ENCODE measurements at regions not wholly inside any gene's neighbourhood (a gene's known extent, or its start where the extent isn't known, plus 50 kb on each side); places are given as distances from the start of the nearest gene placed in this dataset.

- H3K4me3 ChIP-seq (ENCODE audit: low read length, poor library complexity, severe bottlenecking): no peak overlapping the region
- H4K20me1 ChIP-seq (ENCODE audit: insufficient read depth, low read length, poor library complexity, severe bottlenecking): no peaks in the 10 kb centered on the region
- no peaks in the 10 kb centered on the region for H3K9me2 ChIP-seq (replicated peaks; ENCODE audit: low read depth, low read length)
- no peak overlapping the region for H3K4me2 ChIP-seq (ENCODE audit: low read depth, low read length, poor library complexity, severe bottlenecking)
- no peaks in the 10 kb centered on the region for H3K36me3 ChIP-seq (ENCODE audit: insufficient read depth, low read length)
- H2AFZ ChIP-seq (ENCODE audit: low read length): no peak overlapping the region
- no peak overlapping the region for H3K9ac ChIP-seq (ENCODE audit: low read depth, low read length, poor library complexity, severe bottlenecking)
- H3K9me3 ChIP-seq (ENCODE audit: insufficient read depth, low read depth, low read length): no peaks in the 10 kb centered on the region
- no peaks in the 10 kb centered on the region for H3K27me3 ChIP-seq (ENCODE audit: insufficient read depth, low read length, poor library complexity, severe bottlenecking)
- H3K4me1 ChIP-seq (ENCODE audit: insufficient read depth, low read length, poor library complexity, severe bottlenecking): no peaks in the 10 kb centered on the region
- no peaks in the 10 kb centered on the region for H3F3A ChIP-seq (ENCODE audit: low read depth)
- H3K79me2 ChIP-seq (ENCODE audit: insufficient read depth, low read length): no peaks in the 10 kb centered on the region
- no peak for TF ChIP-seq CTCF (conservative IDR thresholded peaks at IDR 0.05; ENCODE audit: low read length)
- no peak for TF ChIP-seq EZH2phosphoT487 (IDR thresholded peaks at IDR 0.05; ENCODE audit: borderline replicate concordance)
Measured at GRCh38 chr17:79279320-79279719, 204.7 kb downstream of the ENGASE start.

DNA sequence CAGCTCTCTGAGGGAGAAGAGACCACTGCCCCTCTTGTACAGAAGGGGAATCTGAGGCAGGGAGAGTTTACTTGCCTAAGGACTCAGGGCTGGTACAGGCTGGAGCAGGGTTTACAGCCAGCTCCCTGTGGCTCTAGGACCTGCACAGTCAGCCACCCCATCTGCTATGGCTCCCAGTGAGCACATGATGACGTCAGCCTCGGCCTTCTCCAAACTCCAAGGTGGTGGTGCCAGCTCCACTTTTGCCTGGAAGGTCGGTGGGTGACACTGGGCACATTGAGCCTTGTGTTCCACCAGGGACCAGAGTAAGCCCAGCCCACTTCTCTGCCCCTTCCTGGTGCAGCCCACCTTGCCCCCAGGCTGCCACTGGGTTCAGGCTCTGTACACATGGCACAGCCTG lies 202.2 kb downstream of the ENGASE start:
- Histone ChIP-seq H3F3A (ENCODE audit: low read depth) (no peaks in the 10 kb centered on the region), H3K4me2 (ENCODE audit: low read depth, low read length, poor library complexity, severe bottlenecking) (no peak overlapping the region), H3K4me1 (ENCODE audit: insufficient read depth, low read length, poor library complexity, severe bottlenecking) (no peaks in the 10 kb centered on the region), H3K79me2 (ENCODE audit: insufficient read depth, low read length) (no peaks in the 10 kb centered on the region), H4K20me1 (ENCODE audit: insufficient read depth, low read length, poor library complexity, severe bottlenecking) (no peaks in the 10 kb centered on the region), H3K9me2 (replicated peaks; ENCODE audit: low read depth, low read length) (no peaks in the 10 kb centered on the region), H3K36me3 (ENCODE audit: insufficient read depth, low read length) (no peaks in the 10 kb centered on the region), H3K9me3 (ENCODE audit: insufficient read depth, low read depth, low read length) (no peaks in the 10 kb centered on the region), H3K27me3 (ENCODE audit: insufficient read depth, low read length, poor library complexity, severe bottlenecking) (no peaks in the 10 kb centered on the region), H3K9ac (ENCODE audit: low read depth, low read length, poor library complexity, severe bottlenecking) (no peak overlapping the region), H2AFZ (ENCODE audit: low read length) (no peak overlapping the region), H3K4me3 (ENCODE audit: low read length, poor library complexity, severe bottlenecking) (no peak overlapping the region)
- TF ChIP-seq EZH2phosphoT487 (IDR thresholded peaks at IDR 0.05; ENCODE audit: borderline replicate concordance) (no peak), CTCF (conservative IDR thresholded peaks at IDR 0.05; ENCODE audit: low read length) (no peak)

DNA sequence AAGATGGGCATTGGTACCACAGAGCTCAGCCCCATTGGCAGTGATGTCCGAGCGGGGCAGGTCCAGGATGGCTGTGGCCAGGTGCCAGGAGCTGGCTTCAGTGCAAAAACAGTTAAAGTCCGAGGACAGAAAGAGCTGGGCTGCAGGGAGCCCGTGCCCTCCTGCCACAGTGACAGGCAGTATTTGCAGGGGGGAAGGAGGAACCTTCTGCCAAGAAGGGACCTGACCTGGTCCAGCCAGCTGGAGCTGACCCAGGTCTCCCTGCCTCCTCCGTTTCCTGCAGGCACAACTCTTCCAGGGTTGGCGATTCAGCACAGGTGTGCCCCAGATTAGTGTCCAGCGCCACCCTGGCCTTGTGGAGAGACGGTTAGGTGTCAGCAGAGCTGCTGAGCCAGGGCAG lies 199.0 kb downstream of the ENGASE start:
- H3F3A ChIP-seq (ENCODE audit: low read depth): no peaks in the 10 kb centered on the region
- H4K20me1 ChIP-seq (ENCODE audit: insufficient read depth, low read length, poor library complexity, severe bottlenecking): no peaks in the 10 kb centered on the region
- no peaks in the 10 kb centered on the region for H3K4me1 ChIP-seq (ENCODE audit: insufficient read depth, low read length, poor library complexity, severe bottlenecking)
- no peaks in the 10 kb centered on the region for H3K9me3 ChIP-seq (ENCODE audit: insufficient read depth, low read depth, low read length)
- TF ChIP-seq CTCF (conservative IDR thresholded peaks at IDR 0.05; ENCODE audit: low read length): no peak
- TF ChIP-seq EZH2phosphoT487 (IDR thresholded peaks at IDR 0.05; ENCODE audit: borderline replicate concordance): no peak
- H3K36me3 ChIP-seq (ENCODE audit: insufficient read depth, low read length): no peaks in the 10 kb centered on the region
- H3K4me2 ChIP-seq (ENCODE audit: low read depth, low read length, poor library complexity, severe bottlenecking): no peak overlapping the region
- H3K9ac ChIP-seq (ENCODE audit: low read depth, low read length, poor library complexity, severe bottlenecking): no peak overlapping the region
- H3K4me3 ChIP-seq (ENCODE audit: low read length, poor library complexity, severe bottlenecking): no peak overlapping the region
- H3K79me2 ChIP-seq (ENCODE audit: insufficient read depth, low read length): no peaks in the 10 kb centered on the region
- no peaks in the 10 kb centered on the region for H3K27me3 ChIP-seq (ENCODE audit: insufficient read depth, low read length, poor library complexity, severe bottlenecking)
- no peak overlapping the region for H2AFZ ChIP-seq (ENCODE audit: low read length)
- H3K9me2 ChIP-seq (replicated peaks; ENCODE audit: low read depth, low read length): no peaks in the 10 kb centered on the region
